ENCODE measurements at regions not wholly inside any gene's neighbourhood (a gene's known extent, or its start where the extent isn't known, plus 50 kb on each side); places are given as distances from the start of the nearest gene placed in this dataset.
"Not testable (repeated sequence)": the region's sequence is repeated elsewhere in the genome, so short reads cannot be mapped to it uniquely, and the experiment has no call there.

- H4K91ac ChIP-seq (ENCODE audit: insufficient read depth, low read depth, low read length); H2BK20ac ChIP-seq (ENCODE audit: low read depth, low read length); H2AK9ac ChIP-seq (replicated peaks; ENCODE audit: low read depth, low read length, poor library complexity); H2AFZ ChIP-seq (replicated peaks; ENCODE audit: low read length, poor library complexity); H3K14ac ChIP-seq (replicated peaks; ENCODE audit: low read depth, low read length); H2AK5ac ChIP-seq (ENCODE audit: low read depth, low read length); H3K4me3 ChIP-seq (ENCODE audit: insufficient read depth, low read depth, low read length); intact Hi-C loops (cut with micrococcal nuclease); H3K23ac ChIP-seq (ENCODE audit: low read depth, low read length); H2BK15ac ChIP-seq (ENCODE audit: low read depth, low read length); ATAC-seq (ENCODE audit: low read depth); H2BK5ac ChIP-seq (ENCODE audit: low read depth, low read length, poor library complexity, severe bottlenecking); DNase-seq; H3K27ac ChIP-seq (ENCODE audit: insufficient read depth, low read length); H4K8ac ChIP-seq (ENCODE audit: low read depth in 2 of 2, low read length in 2 of 2); H3K9ac ChIP-seq (ENCODE audit: low read depth, low read length); H4K20me1 ChIP-seq (ENCODE audit: insufficient read depth, low read length); H3K4me1 ChIP-seq (ENCODE audit: control insufficient read depth, insufficient read depth, low read length); H3K4me2 ChIP-seq (ENCODE audit: low read depth, low read length); POLR2A ChIA-PET (ENCODE audit: unreplicated experiment); BruUV-seq (replicated peaks); dilution Hi-C loops (cut with HindIII; ENCODE audit: low sequenced_read_pairs, unreplicated experiment); H3K4ac ChIP-seq (ENCODE audit: low read depth, low read length); H3K27me3 ChIP-seq (ENCODE audit: control insufficient read depth, insufficient read depth, low read length); H3K79me1 ChIP-seq (ENCODE audit: low read depth in 1 of 2, low read length in 2 of 2); H3K56ac ChIP-seq (ENCODE audit: extremely low read depth, insufficient read depth, low read length); H3K36me3 ChIP-seq (ENCODE audit: control insufficient read depth, insufficient read depth, low read length); H2BK120ac ChIP-seq (ENCODE audit: low read depth, low read length); in situ Hi-C loops (cut with MboI; ENCODE audit: low sequenced_read_pairs); H3K9me3 ChIP-seq (ENCODE audit: control insufficient read depth, insufficient read depth, low read length); H4K5ac ChIP-seq (ENCODE audit: low read depth, low read length); H3K18ac ChIP-seq (ENCODE audit: low read depth, low read length); H3K9me1 ChIP-seq (ENCODE audit: insufficient read depth, low read length); CTCF ChIA-PET: not testable (repeated sequence)
- WGBS, 2 experiments (ENCODE audit: extremely low coverage in 2 of 2, insufficient read length in 1 of 2), result no CpG with 5 or more reads among the region's 4 CpGs
Measured at GRCh38 chr9:94425312-94425711, 96.9 kb upstream of the NUTM2F start.

- H3K27ac ChIP-seq (ENCODE audit: insufficient read depth, low read length); H2AK5ac ChIP-seq (ENCODE audit: low read depth, low read length); H4K20me1 ChIP-seq (ENCODE audit: insufficient read depth, low read length); H3K14ac ChIP-seq (replicated peaks; ENCODE audit: low read depth, low read length); H3K27me3 ChIP-seq (ENCODE audit: control insufficient read depth, insufficient read depth, low read length); H2BK5ac ChIP-seq (ENCODE audit: low read depth, low read length, poor library complexity, severe bottlenecking); H3K9ac ChIP-seq (ENCODE audit: low read depth, low read length); H2BK15ac ChIP-seq (ENCODE audit: low read depth, low read length); H3K79me1 ChIP-seq (ENCODE audit: low read depth in 1 of 2, low read length in 2 of 2); DNase-seq; H3K4me3 ChIP-seq (ENCODE audit: insufficient read depth, low read depth, low read length); H3K18ac ChIP-seq (ENCODE audit: low read depth, low read length); H4K8ac ChIP-seq (ENCODE audit: low read depth in 2 of 2, low read length in 2 of 2); H2BK120ac ChIP-seq (ENCODE audit: low read depth, low read length); H2AK9ac ChIP-seq (replicated peaks; ENCODE audit: low read depth, low read length, poor library complexity); H3K4me2 ChIP-seq (ENCODE audit: low read depth, low read length); H4K5ac ChIP-seq (ENCODE audit: low read depth, low read length); H3K56ac ChIP-seq (ENCODE audit: extremely low read depth, insufficient read depth, low read length); ATAC-seq (ENCODE audit: low read depth); in situ Hi-C loops (cut with MboI; ENCODE audit: low sequenced_read_pairs); H3K4me1 ChIP-seq (ENCODE audit: control insufficient read depth, insufficient read depth, low read length); H3K9me1 ChIP-seq (ENCODE audit: insufficient read depth, low read length); intact Hi-C loops (cut with micrococcal nuclease); H4K91ac ChIP-seq (ENCODE audit: insufficient read depth, low read depth, low read length); POLR2A ChIA-PET (ENCODE audit: unreplicated experiment); H2BK20ac ChIP-seq (ENCODE audit: low read depth, low read length); H2AFZ ChIP-seq (replicated peaks; ENCODE audit: low read length, poor library complexity); H3K4ac ChIP-seq (ENCODE audit: low read depth, low read length); BruUV-seq (replicated peaks); H3K36me3 ChIP-seq (ENCODE audit: control insufficient read depth, insufficient read depth, low read length); H3K9me3 ChIP-seq (ENCODE audit: control insufficient read depth, insufficient read depth, low read length); dilution Hi-C loops (cut with HindIII; ENCODE audit: low sequenced_read_pairs, unreplicated experiment); CTCF ChIA-PET; H3K23ac ChIP-seq (ENCODE audit: low read depth, low read length): not testable (repeated sequence)
- WGBS, 2 experiments (ENCODE audit: extremely low coverage in 2 of 2, insufficient read length in 1 of 2), result no CpG with 5 or more reads among the region's 2 CpGs
Measured at GRCh38 chr9:94437128-94437527, 108.7 kb upstream of the NUTM2F start.

Measured in IMR-90 (cell line).